Common myeloid progenitor, CD34-positive (primary cell): ENCODE measurements at regions not wholly inside any gene's neighbourhood (a gene's known extent, or its start where the extent isn't known, plus 50 kb on each side); places are given as distances from the start of the nearest gene placed in this dataset.

ENCODE experiments used
- CTCF ChIA-PET: fragments of 350-600 bp; sonication (Branson Sonifier 250); formaldehyde crosslinking; loops from one replicate; lab custom pipeline; 2021; ENCODE audit warnings: antibody characterized with exemption; lab: Charles Lee
- POLR2A ChIA-PET: fragments of 350-600 bp; sonication (Branson Sonifier 250); formaldehyde crosslinking; loops from one replicate; lab custom pipeline; 2021; ENCODE audit warnings: antibody characterized with exemption; lab: Charles Lee
- DNase-seq, 3 donors: peaks; one replicate each; pipeline versions ENCODE4 v3.0.0 to v3.0.0-alpha.2; 2013
- H3K27ac ChIP-seq, 2 experiments: 1 replicate in 1 of 2; 2 replicates in 1 of 2; pipeline ENCODE4 v1.7.0; 2013; ENCODE audit warnings: inconsistent platforms in 2 of 2, low read length in 2 of 2, mild to moderate bottlenecking in 2 of 2, low read depth in 1 of 2, moderate library complexity in 1 of 2; ENCODE audit not compliant: severe bottlenecking in 2 of 2, insufficient read depth in 1 of 2, poor library complexity in 1 of 2
- H3K27me3 ChIP-seq, 5 experiments: replicated peaks in 2 of 5; 1 replicate in 3 of 5; 2 replicates in 2 of 5; pipeline versions ENCODE4 v1.6.1 to v1.7.0; 2013; ENCODE audit warnings: low read length in 4 of 5, mild to moderate bottlenecking in 2 of 5, moderate library complexity in 2 of 5, inconsistent platforms in 1 of 5; ENCODE audit not compliant: insufficient read depth in 5 of 5, control insufficient read depth in 4 of 5
- H3K36me3 ChIP-seq, 4 experiments: 1 replicate in 2 of 4; 2 replicates in 2 of 4; pipeline versions ENCODE4 v1.6.1 to v1.7.0; 2013; ENCODE audit warnings: low read length in 3 of 4, control low read depth in 1 of 4, mild to moderate bottlenecking in 1 of 4; ENCODE audit not compliant: control insufficient read depth in 4 of 4, insufficient read depth in 4 of 4
- H3K4me1 ChIP-seq, 4 experiments: 1 replicate in 3 of 4; 2 replicates in 1 of 4; pipeline versions ENCODE4 v1.6.1 to v1.7.1; 2013; ENCODE audit warnings: low read length in 3 of 4, mild to moderate bottlenecking in 3 of 4, control low read depth in 1 of 4, inconsistent platforms in 1 of 4, moderate library complexity in 1 of 4; ENCODE audit not compliant: control insufficient read depth in 4 of 4, insufficient read depth in 4 of 4; ENCODE audit errors: control extremely low read depth in 1 of 4
- H3K4me3 ChIP-seq, 7 experiments: 1 replicate in 4 of 7; 2 replicates in 3 of 7; pipeline versions ENCODE4 v1.5.1 to v1.7.0; 2013; ENCODE audit warnings: mild to moderate bottlenecking in 7 of 7, low read length in 6 of 7, moderate library complexity in 6 of 7, inconsistent platforms in 2 of 7, low read depth in 2 of 7, control low read depth in 1 of 7; ENCODE audit not compliant: insufficient read depth in 4 of 7, control insufficient read depth in 1 of 7; ENCODE audit errors: extremely low read depth in 1 of 7
- H3K9me3 ChIP-seq, 5 experiments: 1 replicate in 4 of 5; 2 replicates in 1 of 5; pipeline versions ENCODE4 v1.6.1 to v1.7.1; 2013; ENCODE audit warnings: low read length in 4 of 5, mild to moderate bottlenecking in 2 of 5, inconsistent platforms in 1 of 5, low read depth in 1 of 5, moderate library complexity in 1 of 5; ENCODE audit not compliant: control insufficient read depth in 4 of 5, insufficient read depth in 2 of 5; ENCODE audit errors: control extremely low read depth in 1 of 5
- WGBS: methylation state at CpG from one replicate; pipeline ENCODE4 v1.1.5; 2013; ENCODE audit not compliant: insufficient coverage; 5-methylcytosine and 5-hydroxymethylcytosine counted together

DNA sequence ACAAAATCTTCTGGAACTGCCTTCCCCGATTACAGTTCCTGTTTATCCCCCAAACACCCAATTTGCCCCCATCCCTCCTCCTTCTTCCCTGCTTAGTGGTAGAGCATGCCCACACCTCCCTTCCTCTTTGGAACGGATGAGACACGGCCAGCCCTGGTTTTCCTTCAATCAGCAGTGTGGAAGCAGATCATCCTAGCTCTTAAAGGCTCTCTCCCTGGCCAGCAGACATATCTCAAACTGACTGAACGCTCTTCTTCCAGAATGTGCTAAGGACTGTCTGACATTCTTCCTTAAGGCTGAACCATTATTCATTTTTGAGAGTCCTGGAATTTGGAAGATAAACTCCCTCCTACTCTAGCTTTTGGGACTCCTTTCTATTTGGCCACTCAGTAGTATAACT lies 161.1 kb downstream of the TRIML1 start:
- H3K9me3 ChIP-seq, result peaks cover 0 to 3% (median 0%) of the 10 kb centered on the region in 5 experiments
- no peak for DNase-seq
- no peak overlapping the region for H3K27ac ChIP-seq
- H3K36me3 ChIP-seq, result no peaks in the 10 kb centered on the region
- CTCF ChIA-PET, result no interaction called here
- POLR2A ChIA-PET, result no interaction called here
- H3K4me3 ChIP-seq, result no peak overlapping the region
- H3K4me1 ChIP-seq, result no peaks in the 10 kb centered on the region
- WGBS, result 98% methylated on average over 4 of the region's 4 CpGs
- no peaks in the 10 kb centered on the region for H3K27me3 ChIP-seq

DNA sequence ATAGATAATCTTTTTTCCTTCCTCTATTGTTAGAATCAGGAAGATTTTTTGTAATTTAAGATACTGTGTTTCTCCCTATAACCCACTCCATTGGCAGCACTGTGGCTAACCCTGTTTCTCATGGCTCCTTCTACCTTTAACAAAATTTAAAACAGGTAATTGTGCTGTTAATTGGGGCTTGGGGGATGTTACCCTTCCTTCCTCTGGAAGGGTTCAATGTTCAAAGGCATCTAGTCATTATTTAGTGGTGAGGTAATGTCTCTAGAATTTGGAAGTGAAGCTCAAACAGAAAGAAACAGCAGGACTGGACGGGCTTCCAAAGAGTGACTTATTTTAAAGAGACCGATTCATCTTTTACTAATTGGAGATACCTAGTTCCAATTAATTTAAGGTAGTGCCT lies 166.4 kb downstream of the TRIML1 start:
- peaks cover 0 to 3% (median 0%) of the 10 kb centered on the region in 5 experiments for H3K9me3 ChIP-seq
- WGBS, result no CpG with 5 or more reads among the region's 2 CpGs
- no peak overlapping the region for H3K27ac ChIP-seq
- no peaks in the 10 kb centered on the region for H3K27me3 ChIP-seq
- ChIA-PET POLR2A (no interaction called here), CTCF (no interaction called here)
- H3K36me3 ChIP-seq, result no peaks in the 10 kb centered on the region
- no peaks in the 10 kb centered on the region for H3K4me1 ChIP-seq
- DNase-seq, result no peak
- no peak overlapping the region for H3K4me3 ChIP-seq

GRCh38 chr4:188307591-188307990 lies 168.3 kb downstream of the TRIML1 start:
- Histone ChIP-seq H3K4me1 (no peaks in the 10 kb centered on the region), H3K9me3 (peaks cover 0 to 1% (median 0%) of the 10 kb centered on the region in 5 experiments), H3K36me3 (no peaks in the 10 kb centered on the region), H3K27me3 (no peaks in the 10 kb centered on the region), H3K4me3 (no peak overlapping the region), H3K27ac (no peak overlapping the region)
- ChIA-PET CTCF (no interaction called here), POLR2A (no interaction called here)
- DNase-seq, result no peak
- WGBS, result 83% methylated on average over 3 of the region's 4 CpGs

GRCh38 chr4:188308142-188308541 lies 168.9 kb downstream of the TRIML1 start:
- Histone ChIP-seq H3K4me1 (no peaks in the 10 kb centered on the region), H3K27me3 (no peaks in the 10 kb centered on the region), H3K9me3 (peaks cover 0 to 1% (median 0%) of the 10 kb centered on the region in 5 experiments), H3K27ac (no peak overlapping the region), H3K4me3 (no peak overlapping the region), H3K36me3 (no peaks in the 10 kb centered on the region)
- no peak for DNase-seq
- WGBS, result 100% methylated on average over 1 of the region's 6 CpGs
- POLR2A ChIA-PET, result no interaction called here
- CTCF ChIA-PET, result no interaction called here

DNA sequence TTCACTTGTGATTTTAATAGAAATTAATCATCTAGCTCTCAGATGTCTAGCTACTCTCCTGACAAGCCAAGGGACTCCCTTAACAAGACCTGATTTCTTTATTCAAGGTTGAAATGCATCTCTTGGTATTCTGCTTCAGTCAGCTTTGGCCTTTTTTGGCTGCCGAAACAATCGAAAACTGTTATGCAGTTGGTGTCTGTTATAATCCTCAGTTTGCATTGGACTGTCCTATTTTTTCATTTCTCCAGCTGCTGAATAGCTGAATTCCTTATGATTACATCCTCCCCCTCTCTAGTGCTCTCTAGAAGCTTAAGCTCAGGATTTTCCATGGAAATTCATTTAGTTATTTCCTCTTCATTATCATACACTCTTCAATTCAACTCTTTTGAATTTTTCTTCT lies 177.2 kb downstream of the TRIML1 start:
- H3K4me1 ChIP-seq, result no peaks in the 10 kb centered on the region
- H3K27me3 ChIP-seq, result no peaks in the 10 kb centered on the region
- CTCF ChIA-PET, result no interaction called here
- H3K4me3 ChIP-seq, result no peak overlapping the region
- POLR2A ChIA-PET, result no interaction called here
- 100% methylated on average over 2 of the region's 2 CpGs for WGBS
- DNase-seq, result no peak
- no peaks in the 10 kb centered on the region for H3K36me3 ChIP-seq
- H3K9me3 ChIP-seq, result peaks cover 0 to 1% (median 0%) of the 10 kb centered on the region in 5 experiments
- H3K27ac ChIP-seq, result no peak overlapping the region

GRCh38 chr4:188328966-188329365 lies 189.7 kb downstream of the TRIML1 start:
- 97% methylated on average over 7 of the region's 7 CpGs for WGBS
- H3K36me3 ChIP-seq, result no peaks in the 10 kb centered on the region
- peaks cover 0 to 3% (median 0%) of the 10 kb centered on the region in 5 experiments for H3K9me3 ChIP-seq
- no peaks in the 10 kb centered on the region for H3K27me3 ChIP-seq
- DNase-seq, result no peak
- no peak overlapping the region for H3K4me3 ChIP-seq
- ChIA-PET POLR2A (no interaction called here), CTCF (no interaction called here)
- H3K4me1 ChIP-seq, result no peaks in the 10 kb centered on the region
- H3K27ac ChIP-seq, result no peak overlapping the region

GRCh38 chr4:188329521-188329920 lies 190.3 kb downstream of the TRIML1 start:
- H3K36me3 ChIP-seq, result no peaks in the 10 kb centered on the region
- peaks cover 0 to 3% (median 0%) of the 10 kb centered on the region in 5 experiments for H3K9me3 ChIP-seq
- H3K27me3 ChIP-seq, result no peaks in the 10 kb centered on the region
- no peaks in the 10 kb centered on the region for H3K4me1 ChIP-seq
- no peak overlapping the region for H3K27ac ChIP-seq
- no peak overlapping the region for H3K4me3 ChIP-seq
- CTCF ChIA-PET, result no interaction called here
- no peak for DNase-seq
- WGBS, result 88% methylated on average over 4 of the region's 4 CpGs
- POLR2A ChIA-PET, result no interaction called here
